Tongue (tissue), 1 donor: ENCODE measurements at regions not wholly inside any gene's neighbourhood (a gene's known extent, or its start where the extent isn't known, plus 50 kb on each side); places are given as distances from the start of the nearest gene placed in this dataset.
A peak's percentile ranks its signal among the peaks of the same experiment; 100 is the strongest.

ENCODE experiments used
- DNase-seq: peaks from one replicate; pipeline ENCODE4 v3.0.0-alpha.2; 2015

- no peak for DNase-seq
Measured at GRCh38 chr4:57488366-57489162, 378.4 kb upstream of the IGFBP7 start.

- DNase-seq, result no peak
Measured at GRCh38 chr4:57475424-57475823, 365.2 kb upstream of the IGFBP7 start.

GRCh38 chr4:57465321-57466056, 355.3 kb upstream of the IGFBP7 start:
- DNase-seq, result peak; percentile 36

- DNase-seq, result peak; percentile 41
Measured at GRCh38 chr4:57462843-57463242, 352.7 kb upstream of the IGFBP7 start.

- DNase-seq, result no peak
Measured at GRCh38 chr4:57460967-57461366, 350.8 kb upstream of the IGFBP7 start.

- DNase-seq, result no peak
Measured at GRCh38 chr4:57448901-57449300, 338.7 kb upstream of the IGFBP7 start.

- DNase-seq, result no peak
Measured at GRCh38 chr4:57448452-57448851, 338.3 kb upstream of the IGFBP7 start.

- no peak for DNase-seq
Measured at GRCh38 chr4:57446266-57446665, 336.1 kb upstream of the IGFBP7 start.

- no peak for DNase-seq
Measured at GRCh38 chr4:57445686-57446085, 335.5 kb upstream of the IGFBP7 start.

GRCh38 chr4:57444671-57445070, 334.5 kb upstream of the IGFBP7 start:
- DNase-seq, result no peak

- peak; percentile 31 for DNase-seq
Measured at GRCh38 chr4:57443787-57444186, 333.6 kb upstream of the IGFBP7 start.

GRCh38 chr4:57443308-57443707, 333.1 kb upstream of the IGFBP7 start:
- no peak for DNase-seq

- peak; percentile 75 for DNase-seq
Measured at GRCh38 chr4:57442831-57443291, 332.7 kb upstream of the IGFBP7 start.

- no peak for DNase-seq
Measured at GRCh38 chr4:57442241-57442640, 332.1 kb upstream of the IGFBP7 start.

- no peak for DNase-seq
Measured at GRCh38 chr4:57437649-57438048, 327.5 kb upstream of the IGFBP7 start.

GRCh38 chr4:57435300-57435699, 325.1 kb upstream of the IGFBP7 start:
- no peak for DNase-seq

- no peak for DNase-seq
Measured at GRCh38 chr4:57430726-57431125, 320.5 kb upstream of the IGFBP7 start.

GRCh38 chr4:57426779-57427395, 316.7 kb upstream of the IGFBP7 start:
- peak; percentile 84 for DNase-seq

GRCh38 chr4:57425610-57426009, 315.4 kb upstream of the IGFBP7 start:
- no peak for DNase-seq

- no peak for DNase-seq
Measured at GRCh38 chr4:57424232-57424897, 314.2 kb upstream of the IGFBP7 start.

- no peak for DNase-seq
Measured at GRCh38 chr4:57418133-57418532, 307.9 kb upstream of the IGFBP7 start.

GRCh38 chr4:57412259-57413054, 302.3 kb upstream of the IGFBP7 start:
- no peak for DNase-seq
